Superior temporal gyrus (tissue), 1 donor: ENCODE measurements at regions not wholly inside any gene's neighbourhood (a gene's known extent, or its start where the extent isn't known, plus 50 kb on each side); places are given as distances from the start of the nearest gene placed in this dataset.
A peak's percentile ranks its signal among the peaks of the same experiment; 100 is the strongest.
"Not testable (repeated sequence)": the region's sequence is repeated elsewhere in the genome, so short reads cannot be mapped to it uniquely, and the experiment has no call there.

Source experiments
- DNase-seq: peaks from one replicate; pipeline ENCODE4 v3.0.0-alpha.2; 2016; ENCODE audit errors: extremely low spot score

GRCh38 chr7:80082213-80082612, 52.4 kb upstream of the GNAI1 start:
- DNase-seq: no peak

GRCh38 chr7:80078886-80079285, 55.7 kb upstream of the GNAI1 start:
- DNase-seq: no peak

GRCh38 chr7:80078159-80078731, 56.4 kb upstream of the GNAI1 start:
- DNase-seq: no peak

- DNase-seq: no peak
Observed at GRCh38 chr7:80070391-80070790, 64.2 kb upstream of the GNAI1 start.

- no peak for DNase-seq
Observed at GRCh38 chr7:80066639-80067038, 68.0 kb upstream of the GNAI1 start.

- DNase-seq: no peak
Observed at GRCh38 chr7:80063834-80064233, 70.8 kb upstream of the GNAI1 start.

- DNase-seq: peak; percentile 94
Observed at GRCh38 chr7:80060218-80060806, 74.3 kb upstream of the GNAI1 start.

GRCh38 chr7:80057488-80057887, 77.1 kb upstream of the GNAI1 start:
- DNase-seq: no peak

- DNase-seq: no peak
Observed at GRCh38 chr7:80054356-80054755, 80.3 kb upstream of the GNAI1 start.

- DNase-seq: no peak
Observed at GRCh38 chr7:80053124-80053523, 81.5 kb upstream of the GNAI1 start.

- no peak for DNase-seq
Observed at GRCh38 chr7:80047856-80048459, 86.7 kb upstream of the GNAI1 start.

- DNase-seq: no peak
Observed at GRCh38 chr7:80047032-80047431, 87.6 kb upstream of the GNAI1 start.

GRCh38 chr7:80044796-80045195, 89.8 kb upstream of the GNAI1 start:
- no peak for DNase-seq

GRCh38 chr7:80040752-80041151, 93.9 kb upstream of the GNAI1 start:
- DNase-seq: no peak

- no peak for DNase-seq
Observed at GRCh38 chr7:80040335-80040734, 94.3 kb upstream of the GNAI1 start.

- DNase-seq: no peak
Observed at GRCh38 chr7:80039251-80039884, 95.3 kb upstream of the GNAI1 start.

GRCh38 chr7:80037689-80038088, 96.9 kb upstream of the GNAI1 start:
- no peak for DNase-seq

GRCh38 chr7:80036107-80036506, 98.5 kb upstream of the GNAI1 start:
- no peak for DNase-seq

GRCh38 chr7:80028717-80029116, 105.9 kb upstream of the GNAI1 start:
- DNase-seq: no peak

- no peak for DNase-seq
Observed at GRCh38 chr7:80027611-80028173, 106.9 kb upstream of the GNAI1 start.

- no peak for DNase-seq
Observed at GRCh38 chr7:80026766-80027165, 107.9 kb upstream of the GNAI1 start.

GRCh38 chr7:80020277-80020676, 114.4 kb upstream of the GNAI1 start:
- not testable (repeated sequence) for DNase-seq

- not testable (repeated sequence) for DNase-seq
Observed at GRCh38 chr7:80019809-80020207, 114.8 kb upstream of the GNAI1 start.
